ENCODE measurements at regions not wholly inside any gene's neighbourhood (a gene's known extent, or its start where the extent isn't known, plus 50 kb on each side); places are given as distances from the start of the nearest gene placed in this dataset.
A peak's percentile ranks its signal among the peaks of the same experiment; 100 is the strongest.

- no peak overlapping the region for H3K4me3 ChIP-seq
- ATAC-seq = no peak
- H3K27me3 ChIP-seq = no peaks in the 10 kb centered on the region
- no peaks in the 10 kb centered on the region for H3K9me3 ChIP-seq
- intact Hi-C loops (cut with DNase I) = no loop called here
- no peaks in the 10 kb centered on the region for H3K4me1 ChIP-seq
- TF ChIP-seq CTCF (IDR thresholded peaks at IDR 0.05) = no peak
- WGBS, 2 donors = 90 to 91% methylated on average over 5 of the region's 5 CpGs
- DNase-seq = peak in 1 of 6 donors; percentile 40
- no peak for FAIRE-seq
- H3K27ac ChIP-seq = no peak overlapping the region
- no peaks in the 10 kb centered on the region for H3K36me3 ChIP-seq
Observed at GRCh38 chr10:5588603-5589002, 63.8 kb downstream of the CALML3 start.
